ENCODE measurements at regions not wholly inside any gene's neighbourhood (a gene's known extent, or its start where the extent isn't known, plus 50 kb on each side); places are given as distances from the start of the nearest gene placed in this dataset.

DNA sequence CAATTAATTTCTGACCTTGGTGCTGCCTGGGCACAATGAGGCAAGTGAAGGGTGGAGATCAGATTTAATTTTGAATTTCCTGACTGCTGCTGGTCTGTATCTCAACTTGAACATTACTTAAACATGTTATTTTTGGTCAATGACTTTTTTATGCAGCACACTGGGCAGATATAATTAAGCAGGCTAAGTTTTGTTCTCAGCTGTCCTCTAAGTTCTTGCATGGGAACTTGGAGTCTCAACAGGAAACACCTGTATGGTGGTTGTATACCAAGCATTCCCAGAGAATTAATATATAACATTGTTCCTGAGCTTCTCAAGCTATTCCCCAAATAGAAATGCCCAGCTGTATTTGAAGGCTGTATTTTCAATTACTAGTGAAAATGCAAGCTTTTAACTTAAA lies 113.5 kb upstream of the EDNRB start:
- DNase-seq (ENCODE audit: low spot score) (no peak), ATAC-seq (no peak)

DNA sequence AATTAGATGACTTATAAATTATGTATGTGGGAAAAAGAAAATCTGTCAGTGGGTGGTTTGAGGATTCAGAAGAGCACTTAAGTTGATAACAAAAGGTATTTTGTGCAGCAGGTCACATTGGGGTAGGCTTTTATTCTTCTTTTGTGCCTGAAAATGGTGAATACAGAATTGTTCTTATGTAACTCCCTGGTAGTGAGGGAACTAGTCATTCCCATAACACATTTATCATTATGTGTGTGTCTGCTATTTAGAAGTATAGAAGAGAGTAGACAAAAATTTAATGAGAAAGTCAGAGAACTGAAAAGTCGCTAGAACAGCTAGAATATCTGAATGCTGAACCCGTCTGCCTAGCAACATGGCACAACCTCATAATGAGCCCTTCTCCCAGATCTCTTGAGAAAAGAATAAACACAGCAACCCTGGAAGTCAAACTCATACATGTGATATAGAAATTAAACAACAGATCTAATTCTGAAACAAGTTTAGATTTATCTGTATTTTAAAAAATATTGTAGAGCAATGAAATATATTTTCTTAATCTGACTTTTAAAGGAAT lies 111.8 kb upstream of the EDNRB start:
- DNase-seq (ENCODE audit: low spot score): no peak
- no peak for ATAC-seq

DNA sequence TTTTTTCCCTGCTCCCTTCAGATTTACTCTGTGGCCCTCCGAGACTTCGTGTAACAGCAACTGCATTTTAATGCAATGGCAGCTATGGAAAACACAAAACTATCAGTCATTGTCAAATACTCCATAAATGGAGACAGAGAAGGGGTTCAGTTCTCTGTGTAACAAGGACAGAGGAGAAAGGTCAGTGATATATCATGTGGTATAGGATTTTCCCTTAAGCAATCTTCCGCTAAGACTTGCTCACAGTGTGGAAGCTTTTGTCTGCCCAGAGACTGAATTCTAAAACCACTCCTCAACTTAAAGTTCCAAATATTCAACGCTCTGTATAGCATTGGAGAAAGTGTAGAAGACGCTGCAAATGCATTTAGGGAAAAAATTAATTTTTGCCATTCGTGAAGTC lies 111.3 kb upstream of the EDNRB start:
- ATAC-seq (no peak), DNase-seq (ENCODE audit: low spot score) (no peak)

DNA sequence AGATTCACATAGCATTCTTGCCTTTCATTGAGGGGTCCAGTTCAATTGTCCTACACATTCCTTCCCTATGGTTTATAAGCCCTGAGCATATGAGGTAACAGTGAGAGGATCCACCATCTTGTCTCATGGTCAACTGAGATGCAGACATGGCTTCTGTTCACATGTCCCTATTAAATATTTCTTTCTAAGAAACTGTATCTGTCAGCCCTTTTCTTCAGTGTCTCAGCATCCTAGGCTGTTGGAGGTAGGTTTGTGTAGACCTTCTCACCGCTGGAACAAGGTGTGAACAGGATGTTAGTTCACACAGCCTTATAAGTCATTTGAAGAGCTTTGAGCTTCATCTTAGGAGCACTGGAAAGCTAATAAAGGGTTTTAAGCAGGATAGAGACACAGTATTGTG lies 110.3 kb upstream of the EDNRB start:
- ATAC-seq: no peak
- no peak for DNase-seq (ENCODE audit: low spot score)

DNA sequence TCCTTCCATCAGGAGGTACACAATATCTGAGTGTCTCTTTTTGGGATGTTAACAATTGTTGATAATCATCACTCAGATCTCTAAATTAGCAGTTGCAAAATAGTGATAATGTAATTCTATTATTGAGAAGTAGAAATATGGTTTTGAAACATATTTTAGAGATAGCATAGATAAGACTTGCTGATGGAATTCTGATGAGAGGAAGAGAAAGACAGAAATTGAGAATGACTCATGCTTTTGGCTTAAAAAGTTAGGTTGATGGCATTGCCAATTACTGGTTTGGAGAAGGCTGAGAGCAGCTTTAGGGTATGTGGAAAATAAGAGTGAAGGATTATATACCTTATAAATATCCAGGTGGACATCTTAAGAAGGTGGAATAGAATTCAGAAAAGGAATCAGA lies 106.4 kb upstream of the EDNRB start:
- DNase-seq (ENCODE audit: low spot score) (no peak), ATAC-seq (no peak)

GRCh38 chr13:78022164-78022877 lies 103.7 kb upstream of the EDNRB start:
- ATAC-seq (peak; percentile 42), DNase-seq (ENCODE audit: low spot score) (no peak)

- DNase-seq (ENCODE audit: low spot score) (no peak), ATAC-seq (no peak)
Observed at GRCh38 chr13:78020861-78021260, 102.2 kb upstream of the EDNRB start.

GRCh38 chr13:78015782-78016181 lies 97.2 kb upstream of the EDNRB start:
- DNase-seq (ENCODE audit: low spot score): no peak
- ATAC-seq: no peak

GRCh38 chr13:78012046-78012445 lies 93.4 kb upstream of the EDNRB start:
- DNase-seq (ENCODE audit: low spot score) (no peak), ATAC-seq (no peak)

DNA sequence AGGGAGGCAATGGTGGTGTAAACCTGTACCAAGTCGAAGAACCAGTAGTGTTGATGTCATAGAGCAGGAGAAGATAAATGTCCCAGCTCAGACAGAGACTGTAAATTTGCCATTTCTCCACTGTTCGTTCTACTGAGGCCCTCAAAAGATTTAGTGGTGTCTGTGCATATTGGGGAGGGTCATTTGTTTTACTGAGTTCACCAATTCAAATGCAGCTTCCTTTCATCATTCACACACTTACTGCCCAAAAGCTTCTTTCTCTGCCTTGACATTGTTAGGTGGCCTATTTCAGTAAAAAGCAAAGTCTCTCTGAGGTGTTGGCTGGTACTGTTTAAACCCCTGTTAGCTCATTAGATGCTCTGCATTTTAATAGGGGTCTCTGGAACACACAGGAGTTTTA lies 86.2 kb upstream of the EDNRB start:
- ATAC-seq: no peak

DNA sequence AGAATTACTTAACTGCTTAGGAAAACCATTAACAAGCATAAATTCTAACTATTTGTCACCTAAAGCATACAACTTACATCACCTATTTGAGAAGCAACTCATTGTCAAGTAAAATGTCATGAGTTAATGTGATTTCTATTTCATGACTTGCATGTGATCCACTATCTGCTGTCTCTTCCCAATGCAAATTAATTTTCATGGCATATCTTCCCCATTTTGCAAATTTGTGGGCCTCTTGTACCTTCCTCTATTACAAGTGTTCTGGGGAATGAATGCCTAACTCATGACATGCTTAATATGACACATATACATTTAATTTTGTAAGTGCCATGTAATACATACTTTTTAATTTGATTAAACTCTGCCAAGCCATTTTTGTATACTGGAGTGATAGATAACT lies 81.1 kb upstream of the EDNRB start:
- ATAC-seq: no peak
- no peak for DNase-seq (ENCODE audit: low spot score)

More for the DNA sequence above, 86.2 kb upstream of the EDNRB start:
- no peak for DNase-seq (ENCODE audit: low spot score)

DNA sequence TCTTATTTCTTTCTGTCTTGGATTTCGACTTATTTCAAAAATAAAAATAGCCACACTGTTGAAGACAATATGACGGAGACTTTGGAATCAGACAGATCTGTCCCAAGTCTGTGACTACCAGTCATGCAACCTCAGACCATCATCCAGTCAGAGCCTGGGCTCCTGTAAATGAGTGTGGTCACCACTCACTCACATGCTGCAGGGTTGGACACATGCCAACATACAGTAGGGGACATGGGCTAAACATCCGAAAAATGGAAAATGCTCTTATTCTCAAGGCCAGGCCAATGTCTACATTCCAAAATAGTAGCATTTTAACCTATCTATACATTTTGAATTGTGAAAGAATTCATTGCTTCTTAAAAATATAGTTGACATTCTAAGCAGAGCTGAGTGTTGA lies 75.5 kb upstream of the EDNRB start:
- no peak for DNase-seq (ENCODE audit: low spot score)
- no peak for ATAC-seq

GRCh38 chr13:77991003-77991402 lies 72.4 kb upstream of the EDNRB start:
- DNase-seq (ENCODE audit: low spot score): no peak
- ATAC-seq: no peak

DNA sequence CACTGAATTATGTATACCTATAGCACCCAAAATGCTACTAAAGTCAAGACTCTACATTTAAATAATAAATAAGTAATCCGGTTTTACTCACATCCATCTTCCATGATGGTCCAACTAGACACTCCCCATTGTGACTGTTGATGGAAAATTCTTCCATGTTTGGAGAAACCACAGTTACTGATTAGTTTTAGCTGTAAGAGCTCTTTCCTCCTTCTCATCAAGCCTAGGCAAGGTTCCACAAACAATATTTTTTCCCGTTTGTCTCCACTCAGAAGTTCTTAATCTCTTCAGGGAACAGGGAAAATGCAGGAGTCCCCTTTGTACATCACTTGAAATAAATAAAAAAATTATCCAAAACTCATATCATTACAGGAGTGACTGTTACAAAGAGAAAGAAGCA lies 70.7 kb upstream of the EDNRB start:
- ATAC-seq: no peak
- DNase-seq (ENCODE audit: low spot score): no peak

- no peak for ATAC-seq
Observed at GRCh38 chr13:77988355-77988754, 69.7 kb upstream of the EDNRB start.

DNA sequence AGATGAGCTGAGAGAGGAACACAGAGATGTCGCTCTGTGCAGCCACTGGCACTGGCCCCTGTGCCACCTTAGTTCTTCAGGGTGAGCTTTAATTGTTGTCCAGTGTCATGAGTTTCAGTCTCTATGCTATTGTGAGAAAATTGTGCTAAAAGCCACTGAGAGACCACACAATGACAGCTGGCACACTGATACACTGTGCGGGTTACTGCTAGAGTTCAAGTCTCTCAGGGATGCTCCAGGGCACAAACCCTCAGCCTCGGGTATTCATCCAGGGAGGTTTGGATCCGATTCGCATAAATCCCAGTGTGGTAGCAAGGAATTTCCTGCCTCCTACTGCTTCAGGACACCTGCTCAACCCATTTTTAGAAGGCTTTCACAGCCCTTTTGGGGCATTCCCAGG lies 68.1 kb upstream of the EDNRB start:
- ATAC-seq (no peak), DNase-seq (ENCODE audit: low spot score) (no peak)

More at GRCh38 chr13:77988355-77988754, 69.7 kb upstream of the EDNRB start:
- no peak for DNase-seq (ENCODE audit: low spot score)

GRCh38 chr13:77985866-77986636 lies 67.4 kb upstream of the EDNRB start:
- DNase-seq (ENCODE audit: low spot score) (no peak), ATAC-seq (no peak)

GRCh38 chr13:77981281-77981881 lies 62.8 kb upstream of the EDNRB start:
- ATAC-seq (no peak), DNase-seq (ENCODE audit: low spot score) (no peak)

DNA sequence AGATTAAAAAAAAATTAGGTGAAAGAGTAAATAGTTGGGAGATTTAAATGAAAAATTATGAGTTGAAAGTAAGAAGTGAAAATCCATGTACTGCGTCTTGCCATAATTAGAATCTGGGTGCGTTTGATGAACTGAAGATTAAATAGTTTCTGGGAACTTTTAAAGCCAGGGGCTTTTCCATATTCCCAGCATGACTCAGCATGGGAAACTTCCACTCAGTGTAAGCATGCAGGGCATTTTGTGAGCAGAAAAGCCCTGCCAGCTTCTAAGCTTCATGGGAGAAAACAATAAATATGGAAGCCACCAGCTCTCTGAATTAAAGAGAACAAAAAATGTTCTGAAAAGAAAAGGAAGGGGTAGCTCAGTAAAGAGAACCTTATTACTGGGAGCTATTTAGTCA lies 62.0 kb upstream of the EDNRB start:
- DNase-seq (ENCODE audit: low spot score): no peak
- no peak for ATAC-seq

DNA sequence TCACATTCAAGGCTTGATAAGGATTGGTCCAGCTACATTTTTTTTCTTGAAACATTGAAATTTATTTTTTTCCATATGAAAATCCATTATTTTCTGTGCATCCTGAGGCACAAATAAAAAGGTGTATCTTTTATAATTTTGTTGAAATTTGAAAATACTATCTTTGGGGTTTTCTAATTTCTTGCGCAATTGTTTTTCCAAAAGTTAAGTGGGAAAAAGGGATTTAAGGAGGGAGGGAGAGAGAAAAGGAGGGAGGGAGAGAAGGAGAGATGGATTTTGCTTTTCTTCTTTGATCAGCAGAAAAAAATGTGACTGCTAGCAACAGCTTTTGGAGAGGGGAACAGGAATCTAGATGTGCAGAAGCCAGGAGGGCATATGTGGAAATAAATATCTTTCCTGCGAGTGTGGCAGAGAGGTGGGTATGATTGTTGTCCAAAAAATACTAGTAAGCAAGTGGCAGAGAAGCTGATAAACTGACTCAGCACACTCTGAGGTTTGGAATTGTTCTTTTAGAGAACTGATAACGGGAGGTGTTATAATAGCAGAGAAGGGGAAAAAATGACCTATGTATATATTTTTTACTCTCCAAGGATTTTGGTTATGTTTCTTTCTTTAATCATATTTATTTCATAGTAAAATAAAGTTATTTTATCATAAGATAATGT lies 61.2 kb upstream of the EDNRB start:
- DNase-seq (ENCODE audit: low spot score) (no peak), ATAC-seq (no peak)

DNA sequence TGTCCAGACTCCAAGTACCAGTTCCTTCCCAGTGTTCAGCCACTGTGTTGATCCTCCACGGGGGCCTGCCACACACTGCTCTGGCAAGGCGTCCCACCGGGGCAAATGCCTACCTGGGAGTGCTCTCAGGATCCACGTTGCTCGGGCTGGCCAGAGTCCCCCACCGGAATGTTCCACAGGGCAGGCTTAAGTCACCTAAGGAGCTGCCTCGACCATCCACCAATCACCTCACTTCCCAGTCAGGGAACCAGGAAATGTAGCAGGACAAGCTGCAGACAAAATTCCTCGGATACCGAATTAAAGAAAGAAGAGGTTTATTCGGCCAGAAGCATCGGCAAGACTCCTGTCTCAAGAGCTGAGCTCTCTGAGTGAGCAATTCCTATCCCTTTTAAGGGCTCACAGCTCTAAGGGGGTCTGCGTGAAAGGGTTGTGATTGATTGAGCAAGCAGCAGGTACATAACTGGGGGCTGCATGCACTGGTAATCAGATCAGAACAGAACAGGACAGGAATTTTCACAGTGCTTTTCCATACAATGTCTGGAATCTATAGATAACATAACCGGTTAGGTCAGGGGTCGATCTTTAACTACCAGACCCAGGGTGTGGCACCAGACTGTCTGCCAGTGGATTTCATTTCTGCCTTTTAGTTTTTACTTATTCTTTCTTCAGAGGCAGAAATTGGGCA lies 56.9 kb upstream of the EDNRB start:
- DNase-seq (ENCODE audit: low spot score) (no peak), ATAC-seq (no peak)
